HL-60 (cell line): ENCODE measurements at regions not wholly inside any gene's neighbourhood (a gene's known extent, or its start where the extent isn't known, plus 50 kb on each side); places are given as distances from the start of the nearest gene placed in this dataset.

Source experiments
- DNase-seq, 2 experiments: peaks; one replicate each; pipeline ENCODE4 v3.0.0-alpha.2; 2010 to 2020; ENCODE audit warnings: low read depth in 1 of 2, low spot score in 1 of 2
- H3K27ac ChIP-seq: fragments of 250-450 bp; sonication (Bioruptor Pico); replicated peaks from 2 replicates; pipeline ENCODE4 v1.5.1; 2020; ENCODE audit warnings: mild to moderate bottlenecking, moderate library complexity
- H3K27me3 ChIP-seq: fragments of 250-450 bp; sonication (Bioruptor Pico); 2 replicates; pipeline ENCODE4 v1.5.1; 2021; ENCODE audit warnings: mild to moderate bottlenecking, moderate library complexity; ENCODE audit not compliant: insufficient read depth, poor library complexity, severe bottlenecking
- H3K4me3 ChIP-seq: replicated peaks from 2 replicates; pipeline ENCODE4 v1.5.1; 2011; ENCODE audit warnings: mild to moderate bottlenecking, control low read depth, low read length; ENCODE audit not compliant: insufficient read depth
- GABPA ChIP-seq: IDR thresholded peaks from 2 replicates; pipeline ENCODE4 v1.6.1; 2012; ENCODE audit warnings: low read depth
- POLR2AphosphoS5 ChIP-seq: IDR thresholded peaks from 2 replicates; pipeline ENCODE4 v1.6.1; 2012; ENCODE audit warnings: low read depth
- REST ChIP-seq: IDR thresholded peaks from 2 replicates; pipeline ENCODE4 v1.6.1; 2012; ENCODE audit warnings: low read depth; ENCODE audit not compliant: insufficient replicate concordance
- SPI1 ChIP-seq: IDR thresholded peaks from 2 replicates; pipeline ENCODE4 v1.6.1; 2012; ENCODE audit warnings: low read depth, mild to moderate bottlenecking, borderline replicate concordance
- TF ChIP-seq, protein P1 (sequence below): IDR thresholded peaks from one replicate; pipeline ENCODE4 v1.5.1; 2011; ENCODE audit warnings: low read length, control low read depth, inconsistent platforms; ENCODE audit not compliant: insufficient read depth

- no peak overlapping the region for H3K4me3 ChIP-seq
- no peak for DNase-seq
- no peak overlapping the region for H3K27ac ChIP-seq
These were observed 717.0 kb upstream of the CCDC179 start for GRCh38 chr11:23577296-23577695.

GRCh38 chr11:23585416-23586104, 725.3 kb upstream of the CCDC179 start:
- Histone ChIP-seq H3K27ac (no peak overlapping the region), H3K27me3 (no peaks in the 10 kb centered on the region), H3K4me3 (no peak overlapping the region)
- no peak for DNase-seq
- TF ChIP-seq REST (no peak), SPI1 (no peak)

More at GRCh38 chr11:23577296-23577695, 717.0 kb upstream of the CCDC179 start:
- TF ChIP-seq POLR2AphosphoS5 (no peak), GABPA (no peak), REST (no peak), SPI1 (no peak)
- no peaks in the 10 kb centered on the region for H3K27me3 ChIP-seq

GRCh38 chr11:23586173-23586572, 725.9 kb upstream of the CCDC179 start:
- Histone ChIP-seq H3K27ac (no peak overlapping the region), H3K4me3 (no peak overlapping the region), H3K27me3 (no peaks in the 10 kb centered on the region)
- DNase-seq: no peak
- TF ChIP-seq REST: no peak
- TF ChIP-seq GABPA: no peak
- TF ChIP-seq, protein P1, sequence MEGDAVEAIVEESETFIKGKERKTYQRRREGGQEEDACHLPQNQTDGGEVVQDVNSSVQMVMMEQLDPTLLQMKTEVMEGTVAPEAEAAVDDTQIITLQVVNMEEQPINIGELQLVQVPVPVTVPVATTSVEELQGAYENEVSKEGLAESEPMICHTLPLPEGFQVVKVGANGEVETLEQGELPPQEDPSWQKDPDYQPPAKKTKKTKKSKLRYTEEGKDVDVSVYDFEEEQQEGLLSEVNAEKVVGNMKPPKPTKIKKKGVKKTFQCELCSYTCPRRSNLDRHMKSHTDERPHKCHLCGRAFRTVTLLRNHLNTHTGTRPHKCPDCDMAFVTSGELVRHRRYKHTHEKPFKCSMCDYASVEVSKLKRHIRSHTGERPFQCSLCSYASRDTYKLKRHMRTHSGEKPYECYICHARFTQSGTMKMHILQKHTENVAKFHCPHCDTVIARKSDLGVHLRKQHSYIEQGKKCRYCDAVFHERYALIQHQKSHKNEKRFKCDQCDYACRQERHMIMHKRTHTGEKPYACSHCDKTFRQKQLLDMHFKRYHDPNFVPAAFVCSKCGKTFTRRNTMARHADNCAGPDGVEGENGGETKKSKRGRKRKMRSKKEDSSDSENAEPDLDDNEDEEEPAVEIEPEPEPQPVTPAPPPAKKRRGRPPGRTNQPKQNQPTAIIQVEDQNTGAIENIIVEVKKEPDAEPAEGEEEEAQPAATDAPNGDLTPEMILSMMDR: no peak
- TF ChIP-seq SPI1: no peak
- TF ChIP-seq POLR2AphosphoS5: no peak

- H3K4me3 ChIP-seq: no peak overlapping the region
- DNase-seq: no peak
- TF ChIP-seq GABPA: no peak
- TF ChIP-seq, protein P1: no peak
- no peak for TF ChIP-seq SPI1
- no peak for TF ChIP-seq POLR2AphosphoS5
- TF ChIP-seq REST: no peak
- H3K27me3 ChIP-seq: no peaks in the 10 kb centered on the region
- H3K27ac ChIP-seq: no peak overlapping the region
These were observed 730.5 kb upstream of the CCDC179 start for GRCh38 chr11:23590596-23591308.
